ENCODE measurements at regions not wholly inside any gene's neighbourhood (a gene's known extent, or its start where the extent isn't known, plus 50 kb on each side); places are given as distances from the start of the nearest gene placed in this dataset.

DNA sequence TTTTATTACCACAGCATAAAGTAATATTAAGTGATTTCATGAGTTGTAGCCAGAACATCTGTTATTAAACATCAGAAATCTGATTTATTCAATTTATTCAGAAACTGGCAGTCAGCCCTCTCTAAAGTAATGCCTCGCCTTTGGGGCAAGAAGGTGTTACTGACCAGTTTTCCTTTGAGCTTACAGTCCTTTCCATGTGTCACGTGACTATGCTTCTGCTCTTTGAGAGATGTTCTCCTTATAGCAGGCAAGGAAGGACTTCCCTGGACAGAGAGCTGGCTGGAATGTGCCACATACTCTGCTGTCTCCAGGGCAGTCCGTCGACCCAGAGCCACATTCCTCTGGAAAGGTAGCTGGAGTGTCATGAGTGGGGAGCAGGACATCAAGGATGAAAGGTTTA, 119.7 kb downstream of the RDH14 start:
- no peak overlapping the region for H3K4me3 ChIP-seq (ENCODE audit: low read depth, low read length)
- no peak for DNase-seq (ENCODE audit: low read depth)
- TF ChIP-seq, protein P1, sequence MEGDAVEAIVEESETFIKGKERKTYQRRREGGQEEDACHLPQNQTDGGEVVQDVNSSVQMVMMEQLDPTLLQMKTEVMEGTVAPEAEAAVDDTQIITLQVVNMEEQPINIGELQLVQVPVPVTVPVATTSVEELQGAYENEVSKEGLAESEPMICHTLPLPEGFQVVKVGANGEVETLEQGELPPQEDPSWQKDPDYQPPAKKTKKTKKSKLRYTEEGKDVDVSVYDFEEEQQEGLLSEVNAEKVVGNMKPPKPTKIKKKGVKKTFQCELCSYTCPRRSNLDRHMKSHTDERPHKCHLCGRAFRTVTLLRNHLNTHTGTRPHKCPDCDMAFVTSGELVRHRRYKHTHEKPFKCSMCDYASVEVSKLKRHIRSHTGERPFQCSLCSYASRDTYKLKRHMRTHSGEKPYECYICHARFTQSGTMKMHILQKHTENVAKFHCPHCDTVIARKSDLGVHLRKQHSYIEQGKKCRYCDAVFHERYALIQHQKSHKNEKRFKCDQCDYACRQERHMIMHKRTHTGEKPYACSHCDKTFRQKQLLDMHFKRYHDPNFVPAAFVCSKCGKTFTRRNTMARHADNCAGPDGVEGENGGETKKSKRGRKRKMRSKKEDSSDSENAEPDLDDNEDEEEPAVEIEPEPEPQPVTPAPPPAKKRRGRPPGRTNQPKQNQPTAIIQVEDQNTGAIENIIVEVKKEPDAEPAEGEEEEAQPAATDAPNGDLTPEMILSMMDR (IDR thresholded peaks at IDR 0.05; ENCODE audit: low read depth, low read length, missing control alignments) = no peak
- in situ Hi-C loops (cut with HindIII; ENCODE audit: low sequenced_read_pairs) = no loop called here

DNA sequence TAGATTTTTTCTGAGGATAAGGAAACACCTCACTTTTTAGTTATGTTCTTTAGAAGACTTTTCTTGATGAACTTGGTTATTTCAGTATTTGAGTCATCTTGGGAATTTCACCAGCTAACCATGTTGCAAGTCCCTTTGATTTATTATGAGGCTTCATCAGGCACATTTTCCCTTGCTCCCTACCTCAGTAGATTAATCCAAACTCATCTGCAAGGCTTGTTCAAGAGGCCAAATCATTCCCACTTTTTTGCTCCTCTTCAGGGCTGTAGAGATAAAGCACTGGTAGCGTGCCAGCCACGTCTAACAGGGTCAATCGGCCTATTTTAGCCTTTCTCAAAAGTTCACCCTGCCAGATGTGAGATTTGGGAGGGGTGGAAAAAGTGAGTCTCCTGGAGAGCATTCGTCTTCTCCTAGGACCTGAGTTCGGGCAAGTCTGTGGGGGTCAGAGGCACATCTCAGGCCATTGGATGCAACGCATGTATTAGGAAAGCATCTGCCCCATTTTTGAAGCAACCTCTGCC, 120.3 kb downstream of the RDH14 start:
- DNase-seq (ENCODE audit: low read depth) = peak; percentile 8
- no peak overlapping the region for H3K4me3 ChIP-seq (ENCODE audit: low read depth, low read length)
- in situ Hi-C loops (cut with HindIII; ENCODE audit: low sequenced_read_pairs) = no loop called here
- TF ChIP-seq, protein P1 (IDR thresholded peaks at IDR 0.05; ENCODE audit: low read depth, low read length, missing control alignments) = no peak

DNA sequence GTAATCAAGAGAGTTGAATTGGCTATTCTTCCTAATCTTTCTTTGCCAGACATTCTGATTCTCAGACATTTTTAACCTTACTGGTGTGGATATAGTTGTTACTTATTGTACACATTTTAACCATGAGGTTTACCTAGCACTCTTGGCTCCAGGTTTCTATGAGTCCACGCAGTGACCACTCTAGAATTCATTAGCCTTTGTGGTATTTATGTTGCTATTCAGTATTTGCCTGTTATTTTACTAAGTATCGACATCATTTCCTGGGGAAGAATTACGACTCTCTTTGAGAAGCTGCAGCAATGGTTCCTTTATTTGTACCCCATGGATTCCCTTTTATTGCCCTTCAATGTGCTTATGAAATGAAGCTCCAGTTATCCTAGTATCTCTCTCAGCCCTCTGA, 120.7 kb downstream of the RDH14 start:
- DNase-seq (ENCODE audit: low read depth) = no peak
- in situ Hi-C loops (cut with HindIII; ENCODE audit: low sequenced_read_pairs) = no loop called here
- no peak overlapping the region for H3K4me3 ChIP-seq (ENCODE audit: low read depth, low read length)
- TF ChIP-seq, protein P1 (IDR thresholded peaks at IDR 0.05; ENCODE audit: low read depth, low read length, missing control alignments) = no peak

DNA sequence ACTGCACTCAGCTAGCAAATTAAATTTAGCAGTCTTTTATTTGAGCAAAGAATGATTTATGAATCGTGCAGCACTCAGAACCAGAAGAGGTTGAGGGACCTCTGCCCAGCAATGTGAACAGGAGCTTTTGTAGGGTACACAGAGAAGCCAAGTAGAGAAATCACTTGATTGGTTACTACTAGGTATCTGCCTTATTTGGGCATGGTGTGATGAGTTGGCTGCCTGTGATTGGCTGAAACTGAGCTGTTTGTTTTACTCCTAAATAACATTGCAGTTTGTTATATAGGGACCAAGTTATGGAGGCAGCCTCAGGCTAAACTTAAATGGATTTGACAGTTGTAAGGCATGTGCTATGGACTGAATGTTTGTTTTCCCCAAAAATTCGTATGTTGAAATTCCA, 122.5 kb downstream of the RDH14 start:
- TF ChIP-seq, protein P1 (IDR thresholded peaks at IDR 0.05; ENCODE audit: low read depth, low read length, missing control alignments) = no peak
- DNase-seq (ENCODE audit: low read depth) = no peak
- no peak overlapping the region for H3K4me3 ChIP-seq (ENCODE audit: low read depth, low read length)
- in situ Hi-C loops (cut with HindIII; ENCODE audit: low sequenced_read_pairs) = no loop called here

DNA sequence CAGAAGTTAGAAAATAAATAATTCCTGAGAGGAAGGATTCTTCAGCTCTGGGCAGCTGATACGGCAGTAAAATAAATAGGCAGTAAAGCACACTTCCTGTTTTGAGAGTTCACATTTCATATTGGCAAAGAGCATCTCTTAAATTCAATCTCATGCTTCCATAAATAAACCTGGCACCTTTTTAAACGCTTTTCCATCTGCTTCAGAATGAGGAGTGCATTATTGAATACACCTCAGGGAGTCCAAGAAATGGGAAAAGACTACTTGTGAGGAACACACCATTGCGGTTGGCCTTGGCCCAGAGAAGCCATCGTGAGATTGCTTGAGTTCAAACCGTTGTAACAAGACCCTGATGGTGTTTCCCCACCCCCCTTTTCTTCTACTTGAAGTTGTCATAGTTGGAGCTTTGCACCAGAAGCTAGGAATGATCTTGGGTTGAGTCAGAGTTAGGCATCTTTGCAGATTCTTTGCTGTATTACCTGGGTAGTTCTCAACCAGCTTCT, 123.9 kb downstream of the RDH14 start:
- no peak overlapping the region for H3K4me3 ChIP-seq (ENCODE audit: low read depth, low read length)
- TF ChIP-seq, protein P1 (IDR thresholded peaks at IDR 0.05; ENCODE audit: low read depth, low read length, missing control alignments) = no peak
- no peak for DNase-seq (ENCODE audit: low read depth)
- in situ Hi-C loops (cut with HindIII; ENCODE audit: low sequenced_read_pairs) = no loop called here

DNA sequence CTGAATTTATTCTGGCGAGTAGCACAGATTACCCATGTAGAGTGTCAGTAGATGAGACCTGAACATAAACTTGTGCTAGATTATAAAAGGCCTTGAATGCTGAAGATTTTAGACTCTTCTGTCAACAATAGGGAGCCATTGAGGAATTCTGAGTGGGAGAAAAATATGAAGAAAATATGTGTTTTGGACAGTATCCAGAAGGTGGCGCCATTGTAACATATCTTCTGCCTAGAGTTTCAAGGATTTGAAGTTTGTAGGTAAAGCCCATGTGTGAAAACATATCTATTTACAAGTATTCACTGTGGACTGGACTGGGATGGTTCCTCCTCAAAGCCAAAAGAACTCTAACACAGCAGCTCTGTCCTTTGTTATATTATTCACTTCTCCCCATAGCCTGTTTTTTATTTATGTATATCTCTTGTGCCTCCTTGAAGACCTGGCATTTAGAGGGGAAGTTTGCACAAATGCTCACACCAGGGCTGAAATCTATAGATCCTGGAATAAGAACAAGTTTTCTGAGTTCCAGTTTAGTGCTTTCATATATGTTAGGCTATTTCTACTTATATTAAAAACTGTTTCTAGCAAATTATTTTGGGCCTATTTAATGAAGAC, 124.9 kb downstream of the RDH14 start:
- in situ Hi-C loops (cut with HindIII; ENCODE audit: low sequenced_read_pairs) = no loop called here

More for the DNA sequence above, 124.9 kb downstream of the RDH14 start:
- TF ChIP-seq, protein P1 (IDR thresholded peaks at IDR 0.05; ENCODE audit: low read depth, low read length, missing control alignments) = peak; percentile 40
- H3K4me3 ChIP-seq (ENCODE audit: low read depth, low read length) = no peak overlapping the region
- DNase-seq (ENCODE audit: low read depth) = peak; percentile 66
